Activated naive CD8-positive, alpha-beta T cell treated with anti-CD3 and anti-CD28 coated beads, Interleukin-2, amount 50 U/mL, for 24 hours (primary cell): ENCODE measurements at regions not wholly inside any gene's neighbourhood (a gene's known extent, or its start where the extent isn't known, plus 50 kb on each side); places are given as distances from the start of the nearest gene placed in this dataset.

Experiments
- ATAC-seq: fragments of 150-1000 bp; cut with Tn5 transposase; one replicate; pipeline ENCODE4 v1.10.0; 2021
- DNase-seq: peaks from one replicate; pipeline ENCODE4 v3.0.0; 2021
- H3K27ac Mint-ChIP-seq: one replicate; pipeline ENCODE4 v1.8.0; 2021; ENCODE audit warnings: mild to moderate bottlenecking, mixed read lengths
- H3K27me3 Mint-ChIP-seq: one replicate; pipeline ENCODE4 v1.8.0; 2021; ENCODE audit warnings: mixed read lengths
- H3K36me3 Mint-ChIP-seq: one replicate; pipeline ENCODE4 v1.8.0; 2021; ENCODE audit warnings: low read depth, mixed read lengths
- H3K4me1 Mint-ChIP-seq: one replicate; pipeline ENCODE4 v1.8.0; 2021; ENCODE audit warnings: mixed read lengths
- H3K4me3 Mint-ChIP-seq: one replicate; pipeline ENCODE4 v1.8.0; 2021; ENCODE audit warnings: mild to moderate bottlenecking, moderate library complexity, mixed read lengths
- H3K9me3 Mint-ChIP-seq: one replicate; pipeline ENCODE4 v1.8.0; 2021; ENCODE audit warnings: mixed read lengths

DNA sequence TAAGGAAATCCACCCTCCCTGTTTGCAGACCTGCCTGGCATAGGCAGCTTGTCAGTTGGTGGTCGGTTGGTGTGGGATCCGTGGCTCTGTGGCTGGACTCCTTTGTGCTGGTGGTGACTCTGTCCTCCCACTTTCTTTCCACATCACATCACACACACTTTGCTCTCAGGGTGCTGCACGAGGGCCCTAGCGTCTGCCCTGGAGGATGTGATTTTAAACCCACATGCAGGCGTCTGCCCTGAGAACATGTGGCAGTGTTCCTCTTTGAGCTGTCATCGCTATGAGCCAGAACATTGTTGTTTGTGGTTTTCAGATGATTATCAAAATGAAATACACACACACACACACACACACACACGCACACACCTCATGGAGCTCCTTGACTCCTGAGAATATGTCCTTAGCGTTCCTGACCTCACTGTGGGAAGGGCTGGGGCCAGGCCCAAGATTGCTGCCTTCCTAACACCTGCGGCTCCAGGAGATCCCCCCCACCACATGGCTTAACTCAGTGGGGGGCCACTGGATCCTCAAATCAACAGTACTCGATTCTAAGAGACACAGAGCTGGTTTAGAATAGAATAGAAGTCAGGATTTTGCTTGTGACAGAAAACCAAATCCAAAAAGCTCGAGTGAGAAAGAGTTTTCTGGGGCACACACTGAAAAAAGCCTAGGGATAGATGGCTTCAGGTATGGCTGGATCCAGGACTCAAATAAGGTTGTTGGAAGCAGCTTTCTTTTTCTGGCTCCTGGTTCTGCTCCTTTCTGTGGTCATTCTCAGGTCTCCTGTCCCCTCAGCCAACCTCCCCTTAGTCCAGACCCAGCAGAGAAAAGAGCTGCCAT, 54.8 kb downstream of the RTP5 start:
- H3K4me3 Mint-ChIP-seq = no peak overlapping the region
- H3K9me3 Mint-ChIP-seq = no peaks in the 10 kb centered on the region
- peak; percentile 16 for DNase-seq
- ATAC-seq = peak; percentile 72
- H3K27me3 Mint-ChIP-seq = no peaks in the 10 kb centered on the region
- H3K36me3 Mint-ChIP-seq = no peaks in the 10 kb centered on the region
- peaks cover 7% of the 10 kb centered on the region for H3K4me1 Mint-ChIP-seq
- H3K27ac Mint-ChIP-seq = no peak overlapping the region

DNA sequence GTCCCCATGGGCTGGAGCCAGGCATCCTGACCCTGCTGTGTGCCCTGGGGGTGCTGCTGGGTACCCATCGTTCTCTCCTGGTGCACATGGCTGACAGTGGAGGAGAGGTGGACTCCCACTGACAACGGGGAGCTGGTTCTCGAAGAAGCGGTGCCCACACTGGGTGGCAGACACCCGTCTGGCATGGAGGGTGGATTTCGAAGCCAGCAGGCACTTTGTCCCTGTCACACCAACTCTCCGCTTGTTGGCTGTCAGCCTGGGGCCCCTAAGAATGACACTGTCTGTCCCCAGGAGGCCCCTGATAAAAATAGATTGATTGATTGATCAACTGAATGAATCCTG, 55.4 kb downstream of the RTP5 start:
- Mint-ChIP-seq H3K9me3 (no peaks in the 10 kb centered on the region), H3K4me3 (no peak overlapping the region), H3K4me1 (peaks cover 7% of the 10 kb centered on the region), H3K27me3 (no peaks in the 10 kb centered on the region), H3K27ac (no peak overlapping the region), H3K36me3 (no peaks in the 10 kb centered on the region)
- ATAC-seq (no peak), DNase-seq (no peak)

DNA sequence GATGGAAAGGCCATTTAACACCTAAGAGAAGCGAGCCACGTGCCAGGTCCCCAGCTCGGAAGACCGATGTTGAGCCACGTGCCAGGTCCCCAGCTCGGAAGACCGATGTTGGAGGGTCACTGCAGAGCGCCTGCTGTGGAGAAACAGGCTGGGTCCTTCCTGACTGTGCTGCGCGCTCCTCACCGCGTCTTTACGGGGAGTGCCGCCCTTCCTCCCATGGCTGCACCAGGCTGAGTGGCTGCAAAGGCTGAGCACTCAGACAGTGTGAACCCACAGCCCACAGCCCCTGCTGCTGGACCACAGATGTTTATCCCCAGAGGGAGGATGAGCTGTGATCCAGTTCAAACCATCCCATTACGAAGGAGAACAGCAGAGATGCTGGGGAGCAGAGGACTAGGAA, 55.7 kb downstream of the RTP5 start:
- H3K4me1 Mint-ChIP-seq = peaks cover 7% of the 10 kb centered on the region
- H3K9me3 Mint-ChIP-seq = no peaks in the 10 kb centered on the region
- ATAC-seq (no peak), DNase-seq (no peak)
- no peaks in the 10 kb centered on the region for H3K36me3 Mint-ChIP-seq
- H3K27me3 Mint-ChIP-seq = no peaks in the 10 kb centered on the region
- no peak overlapping the region for H3K4me3 Mint-ChIP-seq
- no peak overlapping the region for H3K27ac Mint-ChIP-seq

DNA sequence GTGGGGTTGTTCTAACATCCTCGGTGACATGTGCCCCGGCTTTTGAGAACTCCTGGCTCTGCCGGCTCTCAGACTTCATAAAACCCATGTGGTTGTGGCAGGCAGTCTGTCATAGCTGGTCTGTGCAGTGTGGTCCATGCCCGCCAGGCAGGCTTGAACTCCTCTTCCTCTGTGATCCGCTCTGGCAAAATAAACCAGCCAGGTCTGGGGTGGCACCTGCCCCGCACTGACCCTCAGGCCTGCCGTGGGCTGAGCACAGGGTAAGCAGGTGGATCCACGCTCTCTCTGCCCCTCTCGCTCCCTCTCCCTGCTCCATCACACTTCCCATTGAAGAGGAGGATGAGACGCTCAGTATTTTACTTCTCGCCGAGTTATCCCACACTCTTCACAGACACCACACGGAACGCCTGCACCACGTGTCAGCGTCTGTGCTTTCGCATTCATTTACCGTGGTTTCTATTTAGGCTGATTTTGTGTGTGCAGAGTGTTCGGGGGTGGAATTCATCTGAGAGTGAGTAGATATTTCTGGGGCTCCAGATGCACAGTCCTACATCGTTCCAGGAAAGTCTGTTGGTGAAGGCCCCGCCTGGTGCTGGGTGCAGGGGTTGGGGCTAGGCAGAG, 56.4 kb downstream of the RTP5 start:
- no peak overlapping the region for H3K27ac Mint-ChIP-seq
- H3K27me3 Mint-ChIP-seq = no peaks in the 10 kb centered on the region
- H3K4me1 Mint-ChIP-seq = peaks cover 7% of the 10 kb centered on the region
- DNase-seq (no peak), ATAC-seq (no peak)
- H3K9me3 Mint-ChIP-seq = no peaks in the 10 kb centered on the region
- no peak overlapping the region for H3K4me3 Mint-ChIP-seq
- no peaks in the 10 kb centered on the region for H3K36me3 Mint-ChIP-seq

DNA sequence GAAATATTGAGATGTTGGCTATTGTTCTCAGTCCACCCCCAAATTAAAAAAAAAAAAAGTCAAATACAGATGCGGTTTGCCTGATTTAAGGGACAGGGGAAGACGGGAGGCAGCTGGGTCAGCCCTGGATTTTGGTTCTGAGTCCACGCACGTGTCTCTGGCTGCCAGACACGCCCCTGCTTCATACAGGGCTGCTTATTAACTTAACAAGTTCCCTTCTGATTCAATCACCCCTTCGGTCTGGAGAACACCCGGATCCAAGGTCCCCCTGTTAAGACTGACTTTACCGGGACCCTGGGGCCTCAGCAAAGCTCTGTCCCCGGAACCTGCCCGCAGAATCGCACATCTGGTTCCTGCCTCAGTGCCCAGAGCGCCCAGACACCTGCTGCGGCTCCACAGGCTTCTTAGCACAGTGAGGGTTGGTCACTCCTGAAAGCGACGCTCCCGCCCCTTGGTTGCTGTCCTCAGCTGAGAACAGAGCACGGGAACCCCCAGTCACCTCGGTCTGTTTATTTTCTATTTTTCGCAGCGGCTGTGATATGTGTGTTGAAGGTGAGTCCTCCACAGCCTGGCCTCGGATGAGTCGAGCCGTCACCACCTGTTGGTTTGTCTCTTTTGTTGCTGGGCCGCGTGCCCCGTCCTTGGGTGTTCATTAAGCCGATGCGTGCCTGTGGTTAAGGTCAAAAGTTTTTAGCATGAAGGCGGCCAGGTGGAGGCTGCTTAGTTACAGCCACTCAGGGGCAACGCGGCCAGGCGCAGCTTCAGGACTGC, 57.2 kb downstream of the RTP5 start:
- H3K27me3 Mint-ChIP-seq = no peaks in the 10 kb centered on the region
- DNase-seq (no peak), ATAC-seq (no peak)
- no peak overlapping the region for H3K27ac Mint-ChIP-seq
- H3K4me3 Mint-ChIP-seq = no peak overlapping the region
- H3K4me1 Mint-ChIP-seq = peaks cover 7% of the 10 kb centered on the region
- H3K9me3 Mint-ChIP-seq = no peaks in the 10 kb centered on the region
- no peaks in the 10 kb centered on the region for H3K36me3 Mint-ChIP-seq

DNA sequence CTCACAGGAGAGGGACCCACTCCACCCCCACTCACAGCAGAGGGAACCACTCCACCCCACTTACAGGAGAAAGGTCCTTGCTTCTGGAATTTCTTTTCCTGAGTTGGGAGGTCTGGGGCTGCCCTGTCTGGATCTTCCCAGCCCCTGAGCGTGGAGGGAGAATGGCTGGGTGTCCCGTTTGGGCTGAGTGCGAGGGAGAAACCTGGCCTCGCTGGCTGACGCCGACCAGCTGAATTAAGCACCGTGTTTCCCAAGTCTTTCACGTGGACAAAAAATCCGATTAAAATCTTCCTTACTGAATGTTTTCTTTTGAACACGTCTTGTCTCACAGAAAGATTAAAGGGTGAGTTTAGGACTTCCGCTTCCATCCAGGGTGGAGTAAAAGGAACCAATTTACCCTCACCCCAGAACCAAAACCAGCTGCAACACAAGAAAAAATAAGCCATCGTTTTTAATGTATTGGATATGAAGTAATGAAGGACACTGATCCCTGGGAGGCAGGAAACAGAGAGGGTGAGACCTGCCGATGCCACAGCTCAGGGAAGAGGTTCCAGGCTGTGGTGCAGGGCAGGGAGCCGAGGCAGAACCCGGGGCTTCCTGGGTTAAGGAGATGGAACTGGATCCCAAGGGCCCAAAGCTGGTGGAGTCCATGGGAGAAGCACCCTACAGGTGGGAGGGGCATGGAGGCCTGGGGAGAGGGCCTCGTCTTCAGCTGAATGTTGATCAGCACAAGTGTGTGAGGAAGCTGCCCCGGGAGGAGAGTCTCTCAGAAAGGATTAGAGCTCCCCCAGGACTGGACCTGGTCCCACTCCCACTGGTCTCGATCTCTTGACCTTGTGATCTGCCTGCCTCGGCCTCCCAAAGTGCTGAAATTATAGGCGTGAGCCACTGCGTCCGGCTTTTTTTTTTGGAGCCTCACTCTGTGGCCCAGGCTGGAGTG, 60.3 kb downstream of the RTP5 start:
- Mint-ChIP-seq H3K9me3 (no peaks in the 10 kb centered on the region), H3K27ac (no peak overlapping the region), H3K4me1 (no peaks in the 10 kb centered on the region), H3K36me3 (no peaks in the 10 kb centered on the region), H3K27me3 (no peaks in the 10 kb centered on the region), H3K4me3 (no peak overlapping the region)
- DNase-seq (no peak), ATAC-seq (no peak)

DNA sequence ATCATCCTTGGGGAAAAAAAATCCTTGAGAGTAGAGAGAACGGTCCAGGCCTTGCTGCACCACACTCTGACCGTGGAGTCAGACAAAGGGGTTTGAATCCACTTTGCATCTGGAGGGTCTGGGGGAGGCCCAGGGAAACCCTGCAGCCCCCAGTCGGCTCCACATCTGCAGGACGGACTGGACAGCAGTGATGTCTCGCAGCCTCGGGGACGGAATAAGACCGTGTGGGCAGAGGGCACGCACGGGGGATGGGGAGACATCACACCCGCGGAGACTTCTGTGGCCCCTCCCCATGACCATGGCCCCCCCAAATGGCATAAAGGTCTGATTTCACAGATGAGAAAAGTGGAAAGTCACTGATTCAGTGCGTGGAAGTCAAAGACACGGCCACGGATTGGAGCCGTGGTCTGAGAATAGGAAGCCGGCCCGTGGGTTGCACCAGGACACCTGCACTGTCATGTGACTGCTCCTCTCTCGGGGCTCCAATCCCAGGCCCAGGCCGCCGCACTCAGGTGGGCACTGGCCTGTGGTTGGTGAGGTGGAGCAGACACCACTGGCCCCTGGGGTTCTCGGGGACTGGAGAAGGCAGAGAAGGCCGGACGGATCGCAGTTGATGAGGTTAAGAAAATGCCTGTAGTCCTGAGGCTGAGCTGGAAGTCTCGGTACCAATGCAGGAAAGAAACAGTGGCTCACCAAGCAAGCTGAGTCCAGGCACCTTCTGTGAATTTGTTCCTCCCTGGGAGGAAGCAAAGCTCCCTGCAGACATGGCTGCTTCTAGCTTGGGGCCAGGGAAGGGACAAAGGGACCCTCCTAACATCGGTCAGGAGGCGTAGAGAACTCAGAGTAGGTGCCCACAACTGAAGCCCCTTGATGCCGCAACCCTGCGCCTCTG, 61.8 kb downstream of the RTP5 start:
- peaks cover 7% of the 10 kb centered on the region for H3K36me3 Mint-ChIP-seq
- no peaks in the 10 kb centered on the region for H3K9me3 Mint-ChIP-seq
- no peaks in the 10 kb centered on the region for H3K27me3 Mint-ChIP-seq
- DNase-seq = no peak
- peaks cover 4% of the 10 kb centered on the region for H3K4me1 Mint-ChIP-seq
- H3K4me3 Mint-ChIP-seq = no peak overlapping the region
- ATAC-seq = no peak
- no peak overlapping the region for H3K27ac Mint-ChIP-seq

DNA sequence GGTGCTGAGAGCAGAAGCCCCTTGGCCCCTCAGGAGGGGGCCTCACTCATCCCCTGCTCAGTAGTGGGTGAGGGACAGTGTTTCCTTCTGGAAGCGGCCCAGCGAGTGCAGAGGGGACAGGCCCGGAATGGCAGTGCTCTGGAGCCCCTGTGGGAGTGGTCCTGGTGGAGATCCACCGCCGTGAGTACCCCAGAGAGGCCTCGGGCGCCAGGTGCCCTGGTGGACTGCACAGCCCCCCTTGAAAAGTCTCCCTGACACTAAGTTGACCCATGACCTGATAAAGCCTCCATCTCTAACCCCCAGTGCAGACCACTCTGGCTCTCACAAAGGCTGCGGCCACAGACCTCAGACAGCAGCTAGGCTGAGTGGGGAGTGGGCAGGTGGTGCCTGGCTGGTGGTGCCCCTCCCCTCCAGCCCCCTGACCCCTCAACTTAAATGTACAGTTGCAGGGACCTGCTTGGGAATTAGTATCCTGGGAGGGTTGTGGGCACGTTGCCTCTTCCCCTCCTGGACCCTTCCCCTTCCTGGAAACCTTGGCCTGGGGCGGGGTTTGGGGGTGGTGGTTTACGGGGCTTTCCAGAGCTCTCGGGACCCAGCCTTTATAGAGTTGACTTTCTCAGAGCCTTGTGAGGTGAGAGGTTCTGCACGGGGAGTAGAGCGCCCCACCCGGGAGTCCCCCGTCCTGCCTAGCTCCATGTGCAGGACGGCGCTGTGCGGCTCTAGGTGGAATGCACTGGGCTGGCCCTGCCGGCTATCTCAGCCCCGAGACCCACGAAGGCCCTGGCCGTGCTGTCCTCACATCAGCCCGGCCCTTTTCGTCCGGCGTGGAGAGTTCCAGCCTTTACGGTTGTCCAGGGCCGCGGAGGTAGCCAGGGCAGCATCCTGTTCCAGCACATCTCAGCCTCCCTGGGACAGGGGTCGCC, 62.7 kb downstream of the RTP5 start:
- no peak for DNase-seq
- H3K36me3 Mint-ChIP-seq = peaks cover 7% of the 10 kb centered on the region
- H3K27me3 Mint-ChIP-seq = no peaks in the 10 kb centered on the region
- peaks cover 4% of the 10 kb centered on the region for H3K4me1 Mint-ChIP-seq
- no peak overlapping the region for H3K4me3 Mint-ChIP-seq
- no peaks in the 10 kb centered on the region for H3K9me3 Mint-ChIP-seq
- no peak for ATAC-seq
- H3K27ac Mint-ChIP-seq = no peak overlapping the region

DNA sequence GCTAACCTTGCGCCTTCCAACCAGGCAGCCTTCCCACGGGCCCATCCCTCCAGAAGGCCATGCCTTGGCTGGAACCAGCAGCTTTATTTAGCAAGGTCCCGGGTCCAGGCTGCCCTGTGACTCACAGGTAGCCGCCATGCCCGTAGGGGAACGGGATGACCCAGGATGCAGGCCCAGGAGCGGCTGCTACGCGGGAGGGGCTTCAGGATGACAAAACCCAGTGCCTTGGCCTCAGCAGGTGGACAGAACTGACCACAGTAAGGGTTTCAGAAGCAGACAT, 63.3 kb downstream of the RTP5 start:
- no peaks in the 10 kb centered on the region for H3K9me3 Mint-ChIP-seq
- H3K4me3 Mint-ChIP-seq = no peak overlapping the region
- H3K36me3 Mint-ChIP-seq = peaks cover 7% of the 10 kb centered on the region
- H3K27ac Mint-ChIP-seq = no peak overlapping the region
- ATAC-seq (no peak), DNase-seq (no peak)
- H3K4me1 Mint-ChIP-seq = peaks cover 4% of the 10 kb centered on the region
- H3K27me3 Mint-ChIP-seq = no peaks in the 10 kb centered on the region

DNA sequence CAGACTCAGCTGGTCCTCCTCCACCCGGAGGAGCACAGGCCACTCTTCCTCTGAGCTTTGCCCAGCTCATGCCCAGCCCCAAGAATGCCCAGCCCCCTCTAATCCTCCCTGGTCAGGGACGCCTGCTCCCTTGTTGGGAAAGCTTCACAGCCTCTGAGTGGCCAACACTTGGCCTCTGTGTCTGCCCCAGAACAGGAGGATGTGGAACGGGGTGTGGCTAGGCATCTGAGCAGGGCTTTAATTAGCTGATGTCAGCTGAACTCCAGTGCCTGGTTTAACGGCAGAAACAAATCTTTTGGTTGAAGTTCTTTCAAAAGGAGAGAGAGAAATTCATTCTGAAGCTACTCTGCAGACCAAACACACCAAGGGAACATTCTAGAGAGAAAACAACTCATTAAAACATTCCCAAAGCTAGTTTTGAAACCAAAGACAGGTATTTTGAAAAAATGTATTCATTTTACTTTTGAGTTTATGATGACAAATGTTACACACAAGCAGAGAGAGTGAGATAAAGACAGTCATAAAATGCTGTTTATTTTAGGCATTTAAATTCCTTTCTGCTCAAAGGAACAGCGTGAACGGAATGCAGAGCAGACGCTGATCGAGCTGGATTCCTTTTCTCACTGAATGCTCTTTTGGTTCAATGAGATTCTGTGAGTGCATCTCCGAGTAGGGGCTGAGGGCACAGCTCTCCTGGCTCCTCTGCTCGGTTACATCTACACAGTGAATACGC, 63.8 kb downstream of the RTP5 start:
- no peaks in the 10 kb centered on the region for H3K27me3 Mint-ChIP-seq
- no peaks in the 10 kb centered on the region for H3K9me3 Mint-ChIP-seq
- no peak overlapping the region for H3K4me3 Mint-ChIP-seq
- peaks cover 7% of the 10 kb centered on the region for H3K36me3 Mint-ChIP-seq
- H3K27ac Mint-ChIP-seq = no peak overlapping the region
- ATAC-seq = no peak
- H3K4me1 Mint-ChIP-seq = peaks cover 4% of the 10 kb centered on the region
- DNase-seq = no peak

DNA sequence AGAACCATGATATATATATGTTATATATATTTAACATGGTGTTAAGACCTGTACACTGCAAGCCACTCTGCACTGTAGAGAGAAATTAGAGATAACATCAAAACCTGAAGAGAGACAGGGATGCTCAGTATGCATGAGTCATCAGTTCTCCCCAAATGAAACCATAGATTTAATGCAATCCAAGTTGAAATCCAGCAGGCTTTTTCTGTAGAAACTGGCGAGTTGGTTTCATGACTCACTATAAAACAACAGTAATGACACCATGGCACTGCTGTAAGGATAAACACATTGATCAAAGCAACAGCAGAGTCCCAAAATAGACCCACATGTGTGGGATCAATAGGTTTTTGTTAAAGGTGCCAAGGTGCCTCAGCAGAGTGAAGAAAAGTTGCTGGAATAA, 65.8 kb downstream of the RTP5 start:
- DNase-seq = no peak
- Mint-ChIP-seq H3K4me1 (peaks cover 9% of the 10 kb centered on the region), H3K27ac (no peak overlapping the region), H3K27me3 (no peaks in the 10 kb centered on the region), H3K36me3 (peaks cover 10% of the 10 kb centered on the region), H3K4me3 (no peak overlapping the region), H3K9me3 (peaks cover 3% of the 10 kb centered on the region)
- peak; percentile 58 for ATAC-seq

DNA sequence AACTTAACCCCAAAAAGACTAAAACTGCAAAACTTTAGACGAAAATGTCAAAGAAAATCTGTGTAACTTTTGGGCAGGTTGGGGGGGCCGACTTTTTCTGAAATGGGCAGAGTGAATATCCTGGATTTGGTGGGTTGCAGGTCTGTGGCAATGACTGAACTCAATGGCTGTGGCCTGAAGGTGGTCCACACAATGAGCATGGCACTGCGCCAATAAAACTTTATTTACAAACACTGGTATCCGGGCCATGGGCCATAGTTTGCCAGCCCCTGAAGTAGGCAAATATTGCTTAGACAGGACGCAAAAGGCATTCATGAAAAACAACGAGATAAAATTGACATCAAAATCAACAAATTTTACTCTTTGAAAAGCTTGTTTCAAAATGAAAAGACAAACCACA, 66.2 kb downstream of the RTP5 start:
- no peak for ATAC-seq
- H3K36me3 Mint-ChIP-seq = peaks cover 12% of the 10 kb centered on the region

More for the DNA sequence above, 66.2 kb downstream of the RTP5 start:
- Mint-ChIP-seq H3K9me3 (peaks cover 6% of the 10 kb centered on the region), H3K4me3 (no peak overlapping the region), H3K27me3 (no peaks in the 10 kb centered on the region), H3K4me1 (peaks cover 9% of the 10 kb centered on the region), H3K27ac (no peak overlapping the region)
- DNase-seq = no peak
